ENCODE measurements at regions not wholly inside any gene's neighbourhood (a gene's known extent, or its start where the extent isn't known, plus 50 kb on each side); places are given as distances from the start of the nearest gene placed in this dataset.

DNA sequence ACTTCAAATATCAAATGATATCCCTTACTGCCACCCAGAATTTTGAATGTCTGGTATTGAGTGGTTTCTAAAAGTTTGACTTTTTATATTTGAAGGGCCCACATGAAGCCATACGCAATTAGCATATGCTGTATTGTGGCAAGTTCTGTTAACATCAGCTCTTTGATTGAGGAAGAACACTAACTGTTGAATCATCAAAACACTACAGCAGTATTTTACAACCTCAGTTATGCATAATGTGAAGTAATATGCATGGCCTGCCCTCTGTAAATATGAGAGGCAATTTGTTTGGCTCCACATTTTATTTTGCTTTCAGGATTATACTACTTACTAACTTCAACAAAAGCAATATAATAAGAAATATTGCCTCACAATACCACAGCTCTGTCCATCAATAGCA is 62.2 kb upstream of the DMD start:
- TF ChIP-seq FOS (IDR thresholded peaks at IDR 0.05; ENCODE audit: low read depth, low read length), result no peak
- TF ChIP-seq RAD21 (IDR thresholded peaks at IDR 0.05; ENCODE audit: low read length), result no peak
- TF ChIP-seq, protein P1, sequence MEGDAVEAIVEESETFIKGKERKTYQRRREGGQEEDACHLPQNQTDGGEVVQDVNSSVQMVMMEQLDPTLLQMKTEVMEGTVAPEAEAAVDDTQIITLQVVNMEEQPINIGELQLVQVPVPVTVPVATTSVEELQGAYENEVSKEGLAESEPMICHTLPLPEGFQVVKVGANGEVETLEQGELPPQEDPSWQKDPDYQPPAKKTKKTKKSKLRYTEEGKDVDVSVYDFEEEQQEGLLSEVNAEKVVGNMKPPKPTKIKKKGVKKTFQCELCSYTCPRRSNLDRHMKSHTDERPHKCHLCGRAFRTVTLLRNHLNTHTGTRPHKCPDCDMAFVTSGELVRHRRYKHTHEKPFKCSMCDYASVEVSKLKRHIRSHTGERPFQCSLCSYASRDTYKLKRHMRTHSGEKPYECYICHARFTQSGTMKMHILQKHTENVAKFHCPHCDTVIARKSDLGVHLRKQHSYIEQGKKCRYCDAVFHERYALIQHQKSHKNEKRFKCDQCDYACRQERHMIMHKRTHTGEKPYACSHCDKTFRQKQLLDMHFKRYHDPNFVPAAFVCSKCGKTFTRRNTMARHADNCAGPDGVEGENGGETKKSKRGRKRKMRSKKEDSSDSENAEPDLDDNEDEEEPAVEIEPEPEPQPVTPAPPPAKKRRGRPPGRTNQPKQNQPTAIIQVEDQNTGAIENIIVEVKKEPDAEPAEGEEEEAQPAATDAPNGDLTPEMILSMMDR (conservative IDR thresholded peaks at IDR 0.05; ENCODE audit: low read depth, low read length), result no peak
- no peak for TF ChIP-seq RCOR1 (IDR thresholded peaks at IDR 0.05; ENCODE audit: insufficient replicate concordance, low read length)
- TF ChIP-seq, protein P2, sequence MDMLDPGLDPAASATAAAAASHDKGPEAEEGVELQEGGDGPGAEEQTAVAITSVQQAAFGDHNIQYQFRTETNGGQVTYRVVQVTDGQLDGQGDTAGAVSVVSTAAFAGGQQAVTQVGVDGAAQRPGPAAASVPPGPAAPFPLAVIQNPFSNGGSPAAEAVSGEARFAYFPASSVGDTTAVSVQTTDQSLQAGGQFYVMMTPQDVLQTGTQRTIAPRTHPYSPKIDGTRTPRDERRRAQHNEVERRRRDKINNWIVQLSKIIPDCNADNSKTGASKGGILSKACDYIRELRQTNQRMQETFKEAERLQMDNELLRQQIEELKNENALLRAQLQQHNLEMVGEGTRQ (IDR thresholded peaks at IDR 0.05; ENCODE audit: low read depth, low read length), result no peak
- no peak for TF ChIP-seq BHLHE40 (IDR thresholded peaks at IDR 0.05; ENCODE audit: low read depth, low read length)
- TF ChIP-seq POLR2A (IDR thresholded peaks at IDR 0.05; ENCODE audit: low read depth, low read length), result no peak
- no peak for TF ChIP-seq MAFK (IDR thresholded peaks at IDR 0.05; ENCODE audit: low read depth, low read length)
- no peak for TF ChIP-seq NFE2L2 (IDR thresholded peaks at IDR 0.05; ENCODE audit: low read depth, low read length)
- TF ChIP-seq CEBPB (IDR thresholded peaks at IDR 0.05; ENCODE audit: low read depth, low read length), result no peak
- TF ChIP-seq RFX5 (IDR thresholded peaks at IDR 0.05; ENCODE audit: low read depth, low read length), result no peak
- no peak for TF ChIP-seq SMC3 (IDR thresholded peaks at IDR 0.05; ENCODE audit: low read depth, low read length)
- TF ChIP-seq, protein P3, sequence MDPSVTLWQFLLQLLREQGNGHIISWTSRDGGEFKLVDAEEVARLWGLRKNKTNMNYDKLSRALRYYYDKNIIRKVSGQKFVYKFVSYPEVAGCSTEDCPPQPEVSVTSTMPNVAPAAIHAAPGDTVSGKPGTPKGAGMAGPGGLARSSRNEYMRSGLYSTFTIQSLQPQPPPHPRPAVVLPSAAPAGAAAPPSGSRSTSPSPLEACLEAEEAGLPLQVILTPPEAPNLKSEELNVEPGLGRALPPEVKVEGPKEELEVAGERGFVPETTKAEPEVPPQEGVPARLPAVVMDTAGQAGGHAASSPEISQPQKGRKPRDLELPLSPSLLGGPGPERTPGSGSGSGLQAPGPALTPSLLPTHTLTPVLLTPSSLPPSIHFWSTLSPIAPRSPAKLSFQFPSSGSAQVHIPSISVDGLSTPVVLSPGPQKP (IDR thresholded peaks at IDR 0.05; ENCODE audit: borderline replicate concordance, low read depth, low read length), result no peak
